ENCODE measurements at regions not wholly inside any gene's neighbourhood (a gene's known extent, or its start where the extent isn't known, plus 50 kb on each side); places are given as distances from the start of the nearest gene placed in this dataset.

- H3K36me3 Mint-ChIP-seq (ENCODE audit: low read depth): no peaks in the 10 kb centered on the region
- no peaks in the 10 kb centered on the region for H3K79me2 ChIP-seq (replicated peaks; ENCODE audit: insufficient read depth)
- no peak overlapping the region for H2AFZ ChIP-seq
- H3K4me3 ChIP-seq: no peak overlapping the region
- H3K27ac Mint-ChIP-seq: no peak overlapping the region
- H3K4me3 Mint-ChIP-seq: no peak overlapping the region
- DNase-seq (ENCODE audit: low spot score) (no peak), ATAC-seq (no peak; the same call in 2 of the 3 replicates)
- no peak for TF ChIP-seq ZNF114 (CRISPR knock-in tag; IDR thresholded peaks at IDR 0.05)
- no peak for TF ChIP-seq EZH2 (IDR thresholded peaks at IDR 0.05; ENCODE audit: low read depth, unreplicated experiment)
- TF ChIP-seq CTCF (conservative IDR thresholded peaks at IDR 0.05; ENCODE audit: low read depth in 2 of 2): no peak
- TF ChIP-seq REST (IDR thresholded peaks at IDR 0.05; ENCODE audit: unreplicated experiment): no peak
- TF ChIP-seq CREB1 (CRISPR knock-in tag; IDR thresholded peaks at IDR 0.05; ENCODE audit: low read depth): no peak
- TF ChIP-seq ZNF331 (CRISPR knock-in tag; IDR thresholded peaks at IDR 0.05; ENCODE audit: low read depth): no peak
- TF ChIP-seq ETS1 (IDR thresholded peaks at IDR 0.05): no peak
- TF ChIP-seq STAT1 (IDR thresholded peaks at IDR 0.05; ENCODE audit: unreplicated experiment): no peak
- TF ChIP-seq JUNB (IDR thresholded peaks at IDR 0.05; ENCODE audit: unreplicated experiment): no peak
- no peaks in the 10 kb centered on the region for H3K36me3 ChIP-seq (ENCODE audit: insufficient read depth)
- H3K27me3 ChIP-seq (ENCODE audit: insufficient read depth): no peaks in the 10 kb centered on the region
- peaks cover 14% of the 10 kb centered on the region for H3K27me3 Mint-ChIP-seq (ENCODE audit: insufficient read depth, low read depth, poor library complexity)
- H3K27ac ChIP-seq (ENCODE audit: low read depth): no peak overlapping the region
- H3K9me2 ChIP-seq (ENCODE audit: insufficient read depth): no peaks in the 10 kb centered on the region
- H4K20me1 ChIP-seq (replicated peaks; ENCODE audit: insufficient read depth): no peaks in the 10 kb centered on the region
- H3K4me1 ChIP-seq (ENCODE audit: insufficient read depth): no peaks in the 10 kb centered on the region
- H3F3A ChIP-seq (replicated peaks; ENCODE audit: low read depth): no peaks in the 10 kb centered on the region
- no peak overlapping the region for H3K4me2 ChIP-seq
- peaks cover 10% of the 10 kb centered on the region for H3K4me1 Mint-ChIP-seq
- peaks cover 2% of the 10 kb centered on the region; the same call in 1 of the 3 replicates for H3K9me3 Mint-ChIP-seq
Measured at GRCh38 chr2:239519089-239519920, 118.5 kb upstream of the HDAC4 start.
